Lower lobe of right lung (tissue), 2 donors: ENCODE measurements at regions not wholly inside any gene's neighbourhood (a gene's known extent, or its start where the extent isn't known, plus 50 kb on each side); places are given as distances from the start of the nearest gene placed in this dataset.

Source experiments
- ATAC-seq, 2 donors: fragments of 200-7000 bp; cut with Tn5 transposase; one replicate each; pipeline ENCODE4 v1.9.1; 2020 to 2022; ENCODE audit warnings: mild to moderate bottlenecking in 2 of 2, moderate library complexity in 2 of 2
- DNase-seq: peaks from one replicate; pipeline ENCODE4 v3.0.0-alpha.2; 2020
- H3K27ac ChIP-seq: fragments of 200-600 bp; one replicate; pipeline ENCODE4 v1.8.0; 2022
- H3K27me3 ChIP-seq: fragments of 200-600 bp; one replicate; pipeline ENCODE4 v1.8.0; 2022; ENCODE audit warnings: low read depth
- H3K36me3 ChIP-seq: fragments of 200-600 bp; one replicate; pipeline ENCODE4 v1.8.0; 2022; ENCODE audit warnings: mild to moderate bottlenecking
- H3K4me1 ChIP-seq: fragments of 200-600 bp; one replicate; pipeline ENCODE4 v1.8.0; 2022
- H3K4me3 ChIP-seq: fragments of 200-600 bp; one replicate; pipeline ENCODE4 v1.8.0; 2022; ENCODE audit warnings: mild to moderate bottlenecking
- H3K9me3 ChIP-seq: fragments of 200-600 bp; one replicate; pipeline ENCODE4 v1.8.0; 2022
- intact Hi-C: fragments of 100-400 bp; cut with DNase I; formaldehyde crosslinking; loops from one replicate; pipeline ENCODE4 v1.11.0; 2022
- TF ChIP-seq, protein P1 (sequence below): fragments of 200-600 bp; IDR thresholded peaks from one replicate; pipeline ENCODE4 v1.8.0; 2022; ENCODE audit warnings: antibody characterized with exemption, mild to moderate bottlenecking
- donor health status: DM: no; HTN: yes; CAD: no; lungs with severe emphysema.

- no peak overlapping the region for H3K27ac ChIP-seq
- no peak for DNase-seq
- H3K36me3 ChIP-seq = no peaks in the 10 kb centered on the region
These were observed 58.8 kb upstream of the TAGAP start for GRCh38 chr6:159103396-159104162.

DNA sequence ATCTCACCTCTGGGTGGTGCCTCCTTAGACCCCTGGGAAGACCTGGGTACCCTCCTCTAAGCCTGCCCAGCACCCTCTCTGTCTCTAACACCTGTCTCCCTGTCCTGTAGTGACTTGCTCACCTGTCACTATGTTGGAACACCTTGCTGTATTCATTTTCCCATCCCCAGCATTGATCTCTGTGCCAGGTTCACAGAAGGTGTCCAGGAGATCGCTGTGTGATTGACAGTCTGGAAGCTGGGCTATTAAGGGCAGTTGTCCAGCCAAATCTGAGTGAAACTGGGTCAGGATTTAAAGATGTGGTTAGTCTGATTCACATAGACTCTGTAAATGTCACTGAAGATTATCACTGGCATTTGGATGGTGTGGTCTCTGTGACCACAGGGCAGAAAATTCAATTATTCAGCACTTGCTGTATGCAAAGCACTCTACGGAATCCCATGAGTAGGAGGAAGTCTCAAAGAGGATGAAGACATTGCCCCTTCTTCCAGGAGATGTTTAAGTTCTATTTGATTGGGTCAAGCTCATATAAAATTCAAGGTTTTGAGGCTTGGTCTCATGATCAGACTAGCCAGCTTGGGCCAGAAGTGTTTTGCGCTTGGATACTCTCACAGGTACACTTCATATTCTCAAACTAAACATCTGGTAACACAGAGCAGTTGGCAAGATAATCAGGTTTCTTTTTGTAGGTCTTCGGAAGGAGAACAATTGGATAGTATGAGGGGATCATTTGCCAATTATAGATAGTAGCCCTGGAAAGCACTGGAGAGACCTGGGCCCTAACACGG, 57.8 kb upstream of the TAGAP start:
- Histone ChIP-seq H3K27me3 (no peaks in the 10 kb centered on the region), H3K4me3 (no peak overlapping the region), H3K36me3 (no peaks in the 10 kb centered on the region), H3K27ac (no peak overlapping the region), H3K9me3 (no peaks in the 10 kb centered on the region), H3K4me1 (peaks cover 39% of the 10 kb centered on the region)
- intact Hi-C loops = no loop called here
- TF ChIP-seq, protein P1, sequence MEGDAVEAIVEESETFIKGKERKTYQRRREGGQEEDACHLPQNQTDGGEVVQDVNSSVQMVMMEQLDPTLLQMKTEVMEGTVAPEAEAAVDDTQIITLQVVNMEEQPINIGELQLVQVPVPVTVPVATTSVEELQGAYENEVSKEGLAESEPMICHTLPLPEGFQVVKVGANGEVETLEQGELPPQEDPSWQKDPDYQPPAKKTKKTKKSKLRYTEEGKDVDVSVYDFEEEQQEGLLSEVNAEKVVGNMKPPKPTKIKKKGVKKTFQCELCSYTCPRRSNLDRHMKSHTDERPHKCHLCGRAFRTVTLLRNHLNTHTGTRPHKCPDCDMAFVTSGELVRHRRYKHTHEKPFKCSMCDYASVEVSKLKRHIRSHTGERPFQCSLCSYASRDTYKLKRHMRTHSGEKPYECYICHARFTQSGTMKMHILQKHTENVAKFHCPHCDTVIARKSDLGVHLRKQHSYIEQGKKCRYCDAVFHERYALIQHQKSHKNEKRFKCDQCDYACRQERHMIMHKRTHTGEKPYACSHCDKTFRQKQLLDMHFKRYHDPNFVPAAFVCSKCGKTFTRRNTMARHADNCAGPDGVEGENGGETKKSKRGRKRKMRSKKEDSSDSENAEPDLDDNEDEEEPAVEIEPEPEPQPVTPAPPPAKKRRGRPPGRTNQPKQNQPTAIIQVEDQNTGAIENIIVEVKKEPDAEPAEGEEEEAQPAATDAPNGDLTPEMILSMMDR = no peak
- DNase-seq = no peak
- ATAC-seq = no peak

More at GRCh38 chr6:159103396-159104162, 58.8 kb upstream of the TAGAP start:
- H3K27me3 ChIP-seq = no peaks in the 10 kb centered on the region
- H3K9me3 ChIP-seq = no peaks in the 10 kb centered on the region
- no peak overlapping the region for H3K4me3 ChIP-seq
- TF ChIP-seq, protein P1 = no peak
- peaks cover 33% of the 10 kb centered on the region for H3K4me1 ChIP-seq
- no peak for ATAC-seq
- intact Hi-C loops = no loop called here

DNA sequence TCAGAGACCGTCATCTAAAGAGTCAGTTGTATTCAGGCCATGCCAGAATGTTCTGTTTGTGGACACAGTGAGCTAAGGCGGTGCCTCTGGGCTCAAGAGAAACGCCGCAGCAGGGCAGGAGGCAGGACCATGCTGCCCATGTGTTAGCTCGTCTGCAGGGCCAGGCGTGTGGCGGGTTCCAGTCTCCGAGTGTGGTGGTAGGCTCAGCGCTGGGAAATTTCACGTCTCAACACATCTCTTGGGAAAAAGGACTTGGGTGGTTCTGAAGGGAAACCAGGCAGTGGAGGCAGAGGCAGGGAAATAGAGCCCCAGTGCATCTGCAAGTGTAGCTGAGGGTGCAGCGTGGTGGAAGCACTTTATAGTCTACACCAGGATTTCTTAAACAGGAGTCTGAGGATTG, 56.9 kb upstream of the TAGAP start:
- intact Hi-C loops = no loop called here
- no peak overlapping the region for H3K27ac ChIP-seq
- no peak for DNase-seq

DNA sequence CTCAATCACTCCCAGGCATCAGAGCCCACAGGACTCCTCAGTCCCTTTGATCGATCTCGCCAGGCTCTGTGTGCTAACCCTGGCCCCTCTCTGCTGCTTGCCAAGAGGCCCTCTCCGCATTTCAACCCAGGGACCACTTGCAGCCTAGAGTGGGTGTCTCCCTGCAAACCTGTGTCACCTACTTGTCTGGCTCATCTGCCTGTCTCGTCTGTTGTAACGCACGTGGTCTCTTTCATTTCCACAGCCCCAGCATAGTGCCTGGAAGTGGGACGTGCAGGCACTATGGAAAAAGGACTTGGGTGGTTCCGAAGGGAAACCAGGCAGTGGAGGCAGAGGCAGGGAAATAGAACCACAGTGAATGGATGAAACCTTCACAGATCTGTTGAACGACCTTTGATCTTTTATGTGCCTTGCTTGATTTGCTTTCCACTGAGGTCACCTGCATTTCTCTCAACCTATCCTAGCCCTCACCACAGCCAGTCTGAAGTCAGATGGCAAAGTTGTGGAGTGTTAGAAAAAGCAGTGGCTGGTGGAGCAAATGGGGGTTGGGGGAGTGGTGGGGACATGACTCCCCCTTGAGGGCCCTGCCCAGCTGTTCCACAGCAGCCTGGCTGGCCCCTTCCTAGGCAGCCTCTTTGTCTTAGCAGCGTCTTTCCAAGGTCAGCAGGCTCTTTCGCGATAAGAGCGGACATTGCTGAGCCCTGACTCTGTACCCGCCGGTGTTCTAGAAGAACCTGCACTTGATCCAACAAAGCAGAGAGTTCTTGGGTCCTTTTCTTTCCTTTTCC, 55.8 kb upstream of the TAGAP start:
- TF ChIP-seq, protein P1 = no peak
- Histone ChIP-seq H3K4me1 (peaks cover 22% of the 10 kb centered on the region), H3K27ac (no peak overlapping the region), H3K36me3 (no peaks in the 10 kb centered on the region), H3K4me3 (no peak overlapping the region), H3K9me3 (no peaks in the 10 kb centered on the region), H3K27me3 (no peaks in the 10 kb centered on the region)
- intact Hi-C loops = no loop called here
- ATAC-seq = no peak
- no peak for DNase-seq

More for the DNA sequence above, 56.9 kb upstream of the TAGAP start:
- Histone ChIP-seq H3K4me1 (peaks cover 31% of the 10 kb centered on the region), H3K36me3 (no peaks in the 10 kb centered on the region), H3K9me3 (no peaks in the 10 kb centered on the region), H3K27me3 (no peaks in the 10 kb centered on the region), H3K4me3 (no peak overlapping the region)
- no peak for ATAC-seq
- TF ChIP-seq, protein P1 = no peak

DNA sequence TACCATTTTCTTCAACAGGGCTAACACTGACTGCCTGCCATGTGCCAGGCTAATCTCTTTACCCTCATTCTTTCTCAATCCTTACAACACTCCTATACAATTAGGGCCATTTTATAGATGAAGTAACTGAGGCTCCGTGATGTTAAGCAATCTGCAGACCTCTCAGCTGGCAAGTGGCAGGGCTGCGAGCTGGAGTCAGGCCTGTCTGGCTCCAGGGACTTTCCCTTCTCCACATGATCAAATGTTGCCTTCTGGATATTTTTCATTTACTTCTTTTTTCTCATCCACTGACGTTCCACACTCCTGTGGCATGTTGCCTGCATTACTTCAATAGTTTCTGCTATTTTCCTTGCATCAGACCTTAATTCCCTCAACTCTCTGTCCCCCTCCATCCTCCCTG, 55.2 kb upstream of the TAGAP start:
- DNase-seq (no peak), ATAC-seq (no peak)
- no peaks in the 10 kb centered on the region for H3K27me3 ChIP-seq
- H3K27ac ChIP-seq = no peak overlapping the region
- no peak overlapping the region for H3K4me3 ChIP-seq
- TF ChIP-seq, protein P1 = no peak
- intact Hi-C loops = no loop called here
- H3K4me1 ChIP-seq = peaks cover 22% of the 10 kb centered on the region
- H3K9me3 ChIP-seq = no peaks in the 10 kb centered on the region
- H3K36me3 ChIP-seq = no peaks in the 10 kb centered on the region
